GM18951 (cell line): ENCODE measurements at regions not wholly inside any gene's neighbourhood (a gene's known extent, or its start where the extent isn't known, plus 50 kb on each side); places are given as distances from the start of the nearest gene placed in this dataset.

Source experiments
- POLR2A ChIP-seq: IDR thresholded peaks from 4 replicates; pipeline ENCODE4 v1.6.1; 2011; ENCODE audit warnings: mild to moderate bottlenecking; ENCODE audit not compliant: insufficient read length, insufficient read depth; ENCODE audit errors: extremely low read depth
- in situ Hi-C: fragments of 300-500 bp; cut with MboI; formaldehyde crosslinking; loops from one replicate; pipeline ENCODE4 v1.12.0; 2022; ENCODE audit warnings: low sequenced_read_pairs, mixed read lengths, inconsistent platforms; ENCODE audit not compliant: unreplicated experiment

GRCh38 chr12:46131732-46132469 lies 136.9 kb downstream of the SLC38A1 start:
- no peak for TF ChIP-seq POLR2A
- in situ Hi-C loops, result loop anchor here (25.0 kb wide), 1 partner anchor 880 kb away; no protein-coding TSS in a partner anchor

DNA sequence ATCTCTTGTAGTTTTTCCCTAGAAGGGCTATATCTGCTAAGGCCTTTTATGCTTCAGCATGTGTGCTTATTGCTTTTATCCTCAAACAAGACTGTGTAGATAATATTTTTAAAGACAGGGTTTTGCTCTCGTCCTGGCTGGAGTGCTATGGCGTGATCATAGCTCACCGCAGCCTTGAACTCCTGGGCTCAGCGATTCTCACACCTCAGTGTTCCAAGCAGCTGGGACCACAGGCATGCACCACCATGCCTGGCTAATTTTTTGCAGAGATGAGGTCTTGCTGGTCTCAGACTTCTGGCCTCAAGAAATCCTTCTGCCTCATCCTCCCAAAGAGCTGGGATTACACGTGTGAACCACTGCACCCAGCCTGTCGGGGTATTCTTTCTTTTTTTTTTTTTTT lies 137.3 kb upstream of the SCAF11 start:
- in situ Hi-C loops, result loop anchor here (25.0 kb wide), 1 partner anchor 885 kb away; no protein-coding TSS in a partner anchor
- TF ChIP-seq POLR2A, result no peak

GRCh38 chr12:46126050-46126727 lies 135.8 kb upstream of the SCAF11 start:
- TF ChIP-seq POLR2A, result no peak
- in situ Hi-C loops, result loop anchor here (25.0 kb wide), 1 partner anchor 886 kb away; no protein-coding TSS in a partner anchor

DNA sequence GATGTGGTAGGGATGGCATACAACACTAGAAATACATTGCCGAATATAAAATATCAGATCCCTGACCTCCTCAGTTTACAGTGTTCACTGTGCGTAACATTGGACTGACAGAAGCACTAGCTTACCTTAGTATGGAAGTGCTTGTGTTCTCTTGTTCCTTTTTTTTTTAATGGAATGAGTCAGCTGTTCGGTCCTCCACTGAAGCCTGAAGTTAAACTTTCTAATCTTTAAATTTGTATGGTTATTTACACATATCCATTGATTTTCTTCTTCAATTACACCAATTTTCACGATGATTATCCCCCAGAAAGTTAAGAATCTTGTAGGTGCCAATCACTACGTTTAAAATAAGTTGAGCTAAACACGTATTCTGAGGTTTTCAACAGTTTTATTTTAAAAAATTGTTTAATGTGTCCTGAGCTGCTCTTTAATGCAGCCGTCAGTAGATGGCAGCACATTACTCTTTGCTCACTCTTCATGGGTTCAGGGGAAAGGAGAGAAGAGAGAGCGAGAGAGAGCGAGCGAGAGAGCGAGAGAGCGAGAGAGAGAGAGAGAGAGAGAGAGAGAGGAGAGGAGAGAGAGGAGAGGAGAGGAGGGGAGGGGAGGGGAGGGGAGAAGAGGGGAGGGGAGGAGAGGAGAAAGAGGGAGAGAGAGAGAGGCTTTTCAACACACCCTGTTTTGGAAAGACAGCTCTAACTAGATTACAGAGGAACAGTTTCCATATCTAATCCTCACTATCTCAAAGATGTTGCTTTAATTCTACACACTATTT lies 134.7 kb upstream of the SCAF11 start:
- TF ChIP-seq POLR2A, result no peak
- in situ Hi-C loops, result loop anchor here (25.0 kb wide), 1 partner anchor 887 kb away; no protein-coding TSS in a partner anchor

GRCh38 chr12:46124132-46124847 lies 133.9 kb upstream of the SCAF11 start:
- no peak for TF ChIP-seq POLR2A
- in situ Hi-C loops, result no loop called here

DNA sequence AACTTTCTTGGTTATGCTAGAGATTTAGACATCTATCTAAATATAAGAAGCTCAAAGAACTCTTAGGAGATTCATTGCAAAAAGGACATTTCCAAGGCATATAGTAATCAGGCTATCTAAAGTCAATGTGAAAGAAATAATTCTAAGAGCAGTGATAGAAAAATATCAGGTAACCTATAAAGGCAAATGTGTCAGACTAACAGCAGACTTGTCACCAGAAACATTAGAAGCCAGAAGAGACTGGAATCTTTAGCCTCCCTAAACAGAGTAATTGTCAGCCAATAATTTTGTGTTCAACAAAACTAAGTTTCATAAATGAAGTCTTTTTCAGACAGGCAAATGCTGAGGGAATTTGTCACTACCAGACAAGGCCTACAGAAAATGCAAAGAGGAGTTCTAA lies 122.0 kb upstream of the SCAF11 start:
- in situ Hi-C loops, result no loop called here
- TF ChIP-seq POLR2A, result no peak

GRCh38 chr12:46111715-46112114 lies 121.3 kb upstream of the SCAF11 start:
- in situ Hi-C loops, result no loop called here
- TF ChIP-seq POLR2A, result no peak

- TF ChIP-seq POLR2A, result no peak
- in situ Hi-C loops, result no loop called here
These were observed 120.7 kb upstream of the SCAF11 start for GRCh38 chr12:46110928-46111699.

- in situ Hi-C loops, result no loop called here
- no peak for TF ChIP-seq POLR2A
These were observed 119.8 kb upstream of the SCAF11 start for GRCh38 chr12:46110223-46110611.

- TF ChIP-seq POLR2A, result no peak
- in situ Hi-C loops, result no loop called here
These were observed 119.2 kb upstream of the SCAF11 start for GRCh38 chr12:46109343-46110222.

GRCh38 chr12:46108721-46109120 lies 118.3 kb upstream of the SCAF11 start:
- in situ Hi-C loops, result no loop called here
- no peak for TF ChIP-seq POLR2A
